ENCODE measurements at regions not wholly inside any gene's neighbourhood (a gene's known extent, or its start where the extent isn't known, plus 50 kb on each side); places are given as distances from the start of the nearest gene placed in this dataset.

- TF ChIP-seq CTCF (IDR thresholded peaks at IDR 0.05) (no peak), POLR2A (IDR thresholded peaks at IDR 0.05) (no peak)
Measured at GRCh38 chr14:42130815-42131214, 524.1 kb downstream of the LRFN5 start.
